GM19351 (cell line): ENCODE measurements at regions not wholly inside any gene's neighbourhood (a gene's known extent, or its start where the extent isn't known, plus 50 kb on each side); places are given as distances from the start of the nearest gene placed in this dataset.
"Not testable (repeated sequence)": the region's sequence is repeated elsewhere in the genome, so short reads cannot be mapped to it uniquely, and the experiment has no call there.

Experiments used
- ATAC-seq: cut with Tn5 transposase; IDR thresholded peaks from one replicate; pipeline ENCODE4 v1.9.1; 2021; ENCODE audit warnings: mild to moderate bottlenecking, moderate library complexity; ENCODE audit not compliant: unreplicated experiment

GRCh38 chr13:21872795-21873194, 201.9 kb downstream of the FGF9 start:
- ATAC-seq = no peak

- no peak for ATAC-seq
Observed at GRCh38 chr13:21875116-21875515, 204.2 kb downstream of the FGF9 start.

GRCh38 chr13:21879263-21879914, 208.5 kb downstream of the FGF9 start:
- no peak for ATAC-seq

- no peak for ATAC-seq
Observed at GRCh38 chr13:21882766-21883165, 211.9 kb downstream of the FGF9 start.

GRCh38 chr13:21883713-21884112, 212.8 kb downstream of the FGF9 start:
- ATAC-seq = no peak

- ATAC-seq = no peak
Observed at GRCh38 chr13:21884299-21884909, 213.5 kb downstream of the FGF9 start.

- ATAC-seq = no peak
Observed at GRCh38 chr13:21884965-21885567, 214.2 kb downstream of the FGF9 start.

GRCh38 chr13:21885714-21886224, 214.9 kb downstream of the FGF9 start:
- no peak for ATAC-seq

- no peak for ATAC-seq
Observed at GRCh38 chr13:21889651-21890050, 218.8 kb downstream of the FGF9 start.

- not testable (repeated sequence) for ATAC-seq
Observed at GRCh38 chr13:21890220-21890619, 219.3 kb downstream of the FGF9 start.

GRCh38 chr13:21894091-21894490, 223.2 kb downstream of the FGF9 start:
- ATAC-seq = no peak

- ATAC-seq = no peak
Observed at GRCh38 chr13:21894703-21895699, 224.1 kb downstream of the FGF9 start.

- ATAC-seq = no peak
Observed at GRCh38 chr13:21895779-21896178, 224.9 kb downstream of the FGF9 start.

GRCh38 chr13:21897161-21897560, 226.3 kb downstream of the FGF9 start:
- no peak for ATAC-seq

- no peak for ATAC-seq
Observed at GRCh38 chr13:21898459-21898858, 227.6 kb downstream of the FGF9 start.

GRCh38 chr13:21898945-21899344, 228.1 kb downstream of the FGF9 start:
- ATAC-seq = no peak

- ATAC-seq = no peak
Observed at GRCh38 chr13:21901336-21901735, 230.5 kb downstream of the FGF9 start.

GRCh38 chr13:21901811-21902708, 231.2 kb downstream of the FGF9 start:
- ATAC-seq = no peak

- ATAC-seq = no peak
Observed at GRCh38 chr13:21902709-21903098, 231.8 kb downstream of the FGF9 start.

- no peak for ATAC-seq
Observed at GRCh38 chr13:21905486-21905885, 234.6 kb downstream of the FGF9 start.
